Urothelium cell line (cell line): ENCODE measurements at regions not wholly inside any gene's neighbourhood (a gene's known extent, or its start where the extent isn't known, plus 50 kb on each side); places are given as distances from the start of the nearest gene placed in this dataset.
"Not testable (repeated sequence)": the region's sequence is repeated elsewhere in the genome, so short reads cannot be mapped to it uniquely, and the experiment has no call there.

ENCODE experiments used
- DNase-seq: peaks from one replicate; pipeline ENCODE4 v3.0.0; 2011; ENCODE audit warnings: low spot score, mixed read lengths
- FAIRE-seq: peaks from 2 replicates; lab custom pipeline; 2011; peaks lifted over from hg19 to GRCh38; lab: Jason Lieb, UNC

GRCh38 chr2:84373391-84373790 is 85.7 kb downstream of the SUCLG1 start:
- DNase-seq (peak; percentile 26), FAIRE-seq (no peak)

- DNase-seq (no peak), FAIRE-seq (no peak)
These were observed 96.5 kb downstream of the SUCLG1 start for GRCh38 chr2:84362541-84362940.

- FAIRE-seq, result no peak
- DNase-seq, result no peak
These were observed 121.0 kb downstream of the SUCLG1 start for GRCh38 chr2:84338069-84338468.

GRCh38 chr2:84327645-84328249 is 131.3 kb downstream of the SUCLG1 start:
- no peak for DNase-seq
- no peak for FAIRE-seq

DNA sequence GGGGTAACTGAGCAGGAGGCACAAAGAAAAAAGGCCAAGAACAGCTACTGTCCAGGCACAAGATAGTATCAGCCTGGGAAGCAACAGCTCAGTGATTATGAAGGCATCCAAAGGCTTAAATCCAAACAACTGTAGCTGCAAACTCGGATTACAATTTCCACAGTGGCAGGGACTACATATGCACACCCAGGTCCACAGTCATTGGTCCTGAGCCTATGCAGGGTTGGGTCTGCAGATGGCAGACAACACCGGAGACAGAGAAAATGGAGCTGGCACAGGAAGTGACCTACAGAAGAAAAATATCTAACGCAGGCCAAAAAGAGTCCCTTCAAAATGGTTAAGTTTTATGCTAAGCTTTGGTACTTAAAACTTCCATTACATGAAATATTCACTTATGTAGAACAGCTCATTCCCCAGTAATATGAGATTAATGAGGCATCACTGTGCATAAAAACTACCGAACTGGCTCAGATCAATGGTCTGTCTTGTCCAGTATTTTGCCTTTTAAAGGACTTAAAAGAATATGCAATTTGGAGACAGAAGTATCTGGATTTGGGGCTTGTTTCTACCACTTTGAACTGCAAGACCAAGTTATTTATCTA is 132.1 kb downstream of the SUCLG1 start:
- no peak for FAIRE-seq
- no peak for DNase-seq

- DNase-seq, result no peak
- FAIRE-seq, result no peak
These were observed 135.2 kb downstream of the SUCLG1 start for GRCh38 chr2:84323890-84324289.

DNA sequence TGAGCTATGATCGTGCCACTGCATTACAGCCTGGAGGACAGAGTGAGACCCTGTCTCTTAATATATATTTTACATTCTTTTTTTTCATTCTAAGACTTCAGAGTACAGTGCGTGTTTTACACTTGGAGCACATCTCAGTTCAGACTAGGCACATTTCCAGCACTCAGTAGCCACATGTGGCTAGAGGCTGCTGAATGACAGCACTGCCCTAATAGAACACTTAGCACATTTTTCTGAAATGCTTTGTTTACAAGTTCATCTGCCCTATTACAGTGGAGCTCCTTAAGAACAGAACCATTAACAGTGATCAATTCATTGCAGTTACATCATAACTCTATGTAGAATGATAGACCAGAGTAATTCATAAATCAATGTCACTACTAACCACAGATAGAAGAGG is 138.1 kb downstream of the SUCLG1 start:
- FAIRE-seq, result no peak
- no peak for DNase-seq

- FAIRE-seq, result no peak
- DNase-seq, result no peak
These were observed 139.5 kb downstream of the SUCLG1 start for GRCh38 chr2:84319581-84319980.

GRCh38 chr2:84317135-84317534 is 141.9 kb downstream of the SUCLG1 start:
- DNase-seq (no peak), FAIRE-seq (no peak)

DNA sequence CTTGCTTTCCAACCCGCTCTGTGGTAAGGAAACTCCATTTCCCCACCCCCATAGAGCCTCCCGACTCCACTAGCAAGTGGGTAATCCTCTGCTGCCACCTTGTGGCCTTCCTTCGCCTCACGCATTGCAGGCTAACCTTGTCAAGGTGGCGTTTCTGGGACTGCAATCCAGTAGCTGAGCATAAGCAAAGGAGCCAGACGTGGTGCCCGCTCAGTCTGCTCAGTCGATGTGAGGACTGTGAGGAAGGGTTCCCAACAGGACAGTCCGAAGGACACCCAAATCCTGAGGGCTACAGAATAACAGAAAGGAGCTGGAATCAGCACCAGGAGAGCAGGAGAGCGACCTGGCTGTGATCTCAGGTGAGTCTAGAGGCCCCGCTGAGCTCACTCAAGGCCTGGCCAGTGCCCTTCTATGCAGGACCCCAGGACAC is 144.2 kb downstream of the SUCLG1 start:
- peak; percentile 56 for FAIRE-seq
- peak; percentile 76 for DNase-seq

GRCh38 chr2:84314250-84314649 is 144.8 kb downstream of the SUCLG1 start:
- no peak for DNase-seq
- FAIRE-seq, result no peak

DNA sequence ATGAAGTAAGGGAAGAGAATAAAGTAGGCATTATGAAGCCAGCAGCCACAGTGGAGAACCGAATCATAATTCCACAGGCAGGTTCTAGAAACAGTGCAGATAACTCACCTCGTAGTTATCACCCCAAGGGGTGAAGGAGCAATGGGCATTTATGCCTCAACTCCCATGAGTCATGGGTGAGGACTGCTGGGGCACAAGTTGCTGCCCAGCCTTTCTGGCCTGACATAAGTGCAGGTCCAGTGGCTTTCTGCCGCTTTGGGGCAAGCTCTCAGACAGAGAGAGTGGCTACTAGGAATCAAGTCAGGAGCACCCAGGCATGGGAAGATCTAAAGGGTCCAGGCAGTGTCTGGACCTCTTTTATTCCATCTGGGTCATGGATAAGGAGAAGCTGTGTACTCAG is 149.8 kb downstream of the SUCLG1 start:
- FAIRE-seq, result no peak
- DNase-seq, result no peak

GRCh38 chr2:84306361-84306760 is 152.7 kb downstream of the SUCLG1 start:
- DNase-seq (no peak), FAIRE-seq (no peak)

DNA sequence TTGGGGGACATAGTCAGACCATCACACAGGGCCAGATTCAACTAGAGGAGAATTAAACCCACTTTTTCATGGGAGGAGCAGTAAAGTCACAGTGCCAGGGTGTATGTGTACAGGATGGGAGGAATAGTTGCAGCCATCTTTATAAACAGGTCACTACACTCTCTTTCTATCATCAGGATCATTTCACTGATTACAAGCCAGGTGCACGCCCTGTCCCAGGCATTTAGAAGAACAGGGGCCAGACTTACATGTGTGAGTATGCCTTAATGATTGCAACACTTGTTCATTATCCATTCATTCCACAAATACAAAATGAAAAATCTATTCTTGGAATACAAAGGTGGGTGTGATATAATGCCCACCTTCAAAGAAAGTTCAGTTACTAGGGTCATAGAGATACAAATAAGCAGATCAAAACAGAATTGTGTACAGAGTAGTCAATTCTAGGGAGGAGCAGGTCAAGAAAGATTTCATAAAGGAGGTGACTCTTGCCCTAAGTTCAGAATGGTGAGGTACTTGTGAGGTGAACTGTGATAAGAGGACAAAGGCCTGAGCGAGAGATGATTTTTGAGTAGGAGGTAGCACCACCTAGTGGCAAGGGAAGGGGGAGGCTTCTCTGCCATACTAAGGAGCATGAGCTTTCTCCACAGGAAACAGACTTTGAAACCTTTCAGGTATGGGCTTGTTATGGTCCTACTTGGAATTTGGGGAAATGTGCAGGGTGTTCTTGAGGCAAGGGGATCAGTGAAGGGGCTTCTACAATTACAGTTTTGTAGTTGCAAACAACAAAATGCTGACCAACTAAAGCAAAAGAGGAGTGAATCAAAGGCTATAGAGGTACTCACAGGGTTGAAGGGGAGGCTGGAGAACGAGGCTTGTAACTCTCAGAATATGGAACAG is 156.3 kb downstream of the SUCLG1 start:
- FAIRE-seq, result no peak

DNA sequence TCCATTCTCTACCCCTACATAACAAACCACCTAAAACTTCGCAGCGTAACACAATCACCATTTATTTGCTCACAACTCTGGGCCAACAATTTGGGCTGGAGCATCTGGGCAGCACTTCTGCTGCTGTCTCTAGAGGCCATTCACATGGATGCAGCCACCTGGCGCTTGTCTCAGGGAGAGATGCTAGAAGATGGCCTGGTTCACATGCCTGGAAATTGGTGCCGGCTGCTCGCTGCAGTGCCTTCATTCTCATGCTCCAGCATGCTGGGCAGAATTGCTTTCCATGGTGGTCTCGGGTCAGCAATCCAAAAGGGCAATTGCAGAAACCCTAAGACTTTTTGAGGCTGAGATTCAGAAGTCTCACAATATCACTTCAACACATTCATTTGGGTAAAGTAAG is 157.4 kb downstream of the SUCLG1 start:
- DNase-seq (no peak), FAIRE-seq (no peak)

More for the DNA sequence above, 156.3 kb downstream of the SUCLG1 start:
- DNase-seq, result peak; percentile 75

DNA sequence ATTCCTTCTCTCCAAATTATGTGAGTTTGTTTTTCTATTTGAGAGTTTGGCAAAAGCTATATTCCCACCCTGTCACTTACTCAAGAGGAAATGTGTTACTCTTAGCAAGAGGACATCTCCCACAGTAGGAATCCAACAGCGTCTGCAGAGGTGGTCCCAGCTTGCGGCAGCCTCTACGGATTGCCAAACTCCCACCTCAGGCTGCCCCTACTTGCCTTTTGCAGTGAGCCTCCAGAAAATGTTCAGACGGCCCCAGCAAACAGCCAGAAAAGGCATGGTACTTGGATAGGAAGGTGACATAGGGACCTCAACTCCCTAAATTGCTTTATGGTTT is 158.4 kb downstream of the SUCLG1 start:
- DNase-seq (no peak), FAIRE-seq (no peak)

DNA sequence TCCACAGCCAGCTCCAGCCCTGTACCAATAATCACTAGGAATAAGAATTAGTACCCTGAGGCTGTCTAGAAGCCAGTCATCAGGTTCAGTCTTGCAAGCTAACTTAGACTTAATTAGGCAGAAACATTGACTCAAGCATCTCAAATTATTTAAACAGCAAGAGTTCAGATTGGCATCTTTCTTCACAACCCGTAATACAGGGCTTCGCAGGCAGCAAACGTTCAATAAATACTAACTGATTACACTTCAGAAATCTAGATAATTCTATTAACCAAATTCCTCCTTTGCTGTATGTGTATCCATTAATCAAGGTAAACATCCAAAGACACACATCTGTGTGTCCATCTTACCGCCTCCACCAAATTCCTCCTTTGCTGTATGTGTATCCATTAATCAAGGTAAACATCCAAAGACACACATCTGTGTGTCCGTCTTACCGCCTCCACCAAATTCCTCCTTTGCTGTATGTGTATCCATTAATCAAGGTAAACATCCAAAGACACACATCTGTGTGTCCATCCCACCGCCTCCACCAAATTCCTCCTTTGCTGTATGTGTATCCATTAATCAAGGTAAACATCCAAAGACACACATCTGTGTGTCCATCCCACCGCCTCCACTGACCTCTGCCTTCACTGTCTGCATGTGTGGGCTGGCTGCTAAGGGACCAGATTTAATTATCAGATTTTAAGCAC is 158.9 kb downstream of the SUCLG1 start:
- DNase-seq, result not testable (repeated sequence)
- peak; percentile 9 for FAIRE-seq

DNA sequence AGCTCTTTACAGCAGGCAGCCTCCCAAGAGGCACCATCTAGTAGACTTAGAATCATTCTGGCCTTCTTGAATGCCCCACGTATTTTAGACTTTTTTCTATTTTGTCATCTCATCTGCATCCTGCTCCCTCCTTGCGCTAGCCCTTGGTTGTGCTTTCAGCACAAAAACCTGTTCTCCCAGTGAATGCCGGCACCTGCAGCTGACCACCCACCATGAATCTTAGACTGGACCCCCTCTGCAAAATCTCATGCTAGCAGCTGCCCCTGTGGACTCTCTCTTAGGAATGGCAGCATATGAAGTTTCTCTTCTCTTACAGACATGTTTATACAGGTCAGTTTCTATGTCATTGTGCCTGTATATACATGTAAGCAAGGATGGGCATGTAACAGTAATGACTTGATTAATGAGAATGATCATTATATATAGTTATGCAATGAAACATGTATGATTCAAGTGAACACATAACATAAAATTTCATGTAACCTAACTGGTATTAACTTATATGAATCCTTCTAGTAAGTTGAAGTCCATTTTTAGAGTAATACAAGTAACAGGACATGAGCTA is 159.8 kb downstream of the SUCLG1 start:
- no peak for DNase-seq
- no peak for FAIRE-seq

DNA sequence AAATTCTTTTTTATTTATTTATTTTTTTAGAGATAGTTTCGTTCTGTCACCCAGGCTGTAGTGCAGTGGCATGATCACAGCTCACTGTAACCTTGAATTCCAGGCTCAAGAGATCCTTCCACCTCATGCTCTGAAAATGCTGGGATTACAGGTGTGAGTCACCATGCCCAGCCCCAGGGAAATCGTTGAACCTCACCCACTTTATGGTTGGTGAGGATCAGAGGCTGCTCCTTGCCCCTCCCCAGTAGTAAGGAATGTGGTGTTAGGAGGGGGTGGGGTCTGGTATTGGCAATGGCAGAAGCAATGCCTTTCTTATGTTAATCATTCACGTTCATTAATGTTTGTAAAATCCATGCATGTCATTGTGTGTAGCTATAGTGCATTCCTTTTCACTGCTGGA is 161.9 kb downstream of the SUCLG1 start:
- peak; percentile 71 for DNase-seq
- no peak for FAIRE-seq

DNA sequence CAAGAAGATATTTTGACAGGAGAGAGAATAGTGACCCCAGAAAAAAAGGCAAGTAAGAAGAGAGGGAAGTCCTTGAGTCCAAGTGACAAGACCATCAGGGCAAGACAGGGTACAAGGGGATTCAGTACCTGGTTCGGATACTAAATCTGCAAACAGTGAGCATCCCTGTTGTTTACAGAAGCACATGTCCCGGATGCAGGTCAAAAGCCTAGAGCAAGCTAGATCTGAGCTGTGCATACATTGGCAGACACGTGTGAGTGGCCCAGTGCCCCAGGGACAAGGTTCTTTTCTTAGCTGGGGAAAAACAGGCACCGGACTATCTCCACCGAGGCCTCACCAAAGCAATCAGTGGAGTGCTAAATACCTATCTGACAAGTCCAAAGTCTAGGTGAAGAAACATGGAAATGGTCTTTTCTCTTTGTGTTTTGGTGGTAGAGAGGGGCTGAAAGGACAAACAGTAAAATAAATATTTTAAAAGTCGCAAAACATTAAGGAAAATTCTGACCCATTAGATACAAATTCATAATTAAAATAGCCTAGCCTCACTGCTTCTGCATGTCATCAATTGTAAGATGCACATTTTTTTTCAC is 165.2 kb downstream of the SUCLG1 start:
- FAIRE-seq, result no peak
- DNase-seq, result no peak

DNA sequence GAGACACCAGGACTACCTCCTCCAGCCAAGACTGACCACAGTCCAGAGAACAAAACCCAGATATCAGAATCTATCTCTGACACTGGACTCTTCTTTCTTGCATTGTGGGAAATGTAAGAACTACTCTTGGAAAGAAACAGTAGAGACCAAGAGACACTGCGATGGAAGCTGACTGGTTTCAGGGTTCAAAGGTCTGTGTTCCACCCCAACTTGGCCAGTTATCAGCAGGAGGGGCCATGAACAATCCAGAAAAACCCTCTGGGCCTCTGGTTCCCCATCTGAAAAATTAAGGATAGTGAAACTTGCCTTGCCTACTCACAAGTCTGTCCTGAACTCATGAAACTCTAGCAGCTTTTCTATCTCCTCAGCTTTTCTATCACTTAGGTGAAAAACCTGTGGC is 166.5 kb downstream of the SUCLG1 start:
- FAIRE-seq, result no peak
- no peak for DNase-seq
